ENCODE measurements at regions not wholly inside any gene's neighbourhood (a gene's known extent, or its start where the extent isn't known, plus 50 kb on each side); places are given as distances from the start of the nearest gene placed in this dataset.
"Not testable (repeated sequence)": the region's sequence is repeated elsewhere in the genome, so short reads cannot be mapped to it uniquely, and the experiment has no call there.

GRCh38 chr13:69018173-69018572 is 1089.5 kb upstream of the ATXN8OS start:
- H3K9me3 ChIP-seq (ENCODE audit: control insufficient read depth, low read length); H3K27me3 ChIP-seq (ENCODE audit: control insufficient read depth in 1 of 2, insufficient read depth in 2 of 2, low read length in 1 of 2); H3K27ac ChIP-seq (ENCODE audit: low read depth in 1 of 2, low read length in 2 of 2); ATAC-seq (ENCODE audit: low FRiP score); DNase-seq; H3K4me3 ChIP-seq (ENCODE audit: low read length in 2 of 2); H3K36me3 ChIP-seq (ENCODE audit: control insufficient read depth in 1 of 2, insufficient read depth in 2 of 2, low read length in 1 of 2); intact Hi-C loops (cut with DNase I); H3K4me1 ChIP-seq (ENCODE audit: control insufficient read depth in 1 of 2, insufficient read depth in 2 of 2, low read length in 2 of 2): not testable (repeated sequence)
- WGBS, 2 donors = 84% methylated on average over 9 of the region's 9 CpGs

GRCh38 chr13:69010789-69011188 is 1096.8 kb upstream of the ATXN8OS start:
- ATAC-seq (ENCODE audit: low FRiP score) (no peak), DNase-seq (no peak)
- Histone ChIP-seq H3K36me3 (ENCODE audit: control insufficient read depth in 1 of 2, insufficient read depth in 2 of 2, low read length in 1 of 2) (no peaks in the 10 kb centered on the region), H3K9me3 (ENCODE audit: control insufficient read depth, low read length) (peaks cover 1% of the 10 kb centered on the region), H3K4me1 (ENCODE audit: control insufficient read depth in 1 of 2, insufficient read depth in 2 of 2, low read length in 2 of 2) (no peaks in the 10 kb centered on the region), H3K27me3 (ENCODE audit: control insufficient read depth in 1 of 2, insufficient read depth in 2 of 2, low read length in 1 of 2) (no peaks in the 10 kb centered on the region), H3K27ac (ENCODE audit: low read depth in 1 of 2, low read length in 2 of 2) (no peak overlapping the region), H3K4me3 (ENCODE audit: low read length in 2 of 2) (no peak overlapping the region)
- intact Hi-C loops (cut with DNase I) = no loop called here
- WGBS, 2 donors = 87 to 92% methylated on average over 3 of the region's 3 CpGs

- intact Hi-C loops (cut with DNase I) = no loop called here
These were observed 1099.1 kb upstream of the ATXN8OS start for GRCh38 chr13:69008499-69008898.

GRCh38 chr13:68998056-68998455 is 1109.6 kb upstream of the ATXN8OS start:
- intact Hi-C loops (cut with DNase I) = no loop called here
- 80 to 82% methylated on average over 1 of the region's 1 CpG for WGBS, 2 donors
- Histone ChIP-seq H3K27ac (ENCODE audit: low read depth in 1 of 2, low read length in 2 of 2) (no peak overlapping the region), H3K9me3 (ENCODE audit: control insufficient read depth, low read length) (no peaks in the 10 kb centered on the region), H3K36me3 (ENCODE audit: control insufficient read depth in 1 of 2, insufficient read depth in 2 of 2, low read length in 1 of 2) (no peaks in the 10 kb centered on the region), H3K4me1 (ENCODE audit: control insufficient read depth in 1 of 2, insufficient read depth in 2 of 2, low read length in 2 of 2) (no peaks in the 10 kb centered on the region), H3K4me3 (ENCODE audit: low read length in 2 of 2) (no peak overlapping the region), H3K27me3 (ENCODE audit: control insufficient read depth in 1 of 2, insufficient read depth in 2 of 2, low read length in 1 of 2) (no peaks in the 10 kb centered on the region)
- DNase-seq (no peak), ATAC-seq (ENCODE audit: low FRiP score) (no peak)

More at GRCh38 chr13:69008499-69008898, 1099.1 kb upstream of the ATXN8OS start:
- 74% methylated on average over 5 of the region's 5 CpGs for WGBS, 2 donors
- Histone ChIP-seq H3K27ac (ENCODE audit: low read depth in 1 of 2, low read length in 2 of 2) (no peak overlapping the region), H3K4me1 (ENCODE audit: control insufficient read depth in 1 of 2, insufficient read depth in 2 of 2, low read length in 2 of 2) (no peaks in the 10 kb centered on the region), H3K36me3 (ENCODE audit: control insufficient read depth in 1 of 2, insufficient read depth in 2 of 2, low read length in 1 of 2) (no peaks in the 10 kb centered on the region), H3K27me3 (ENCODE audit: control insufficient read depth in 1 of 2, insufficient read depth in 2 of 2, low read length in 1 of 2) (no peaks in the 10 kb centered on the region), H3K4me3 (ENCODE audit: low read length in 2 of 2) (no peak overlapping the region), H3K9me3 (ENCODE audit: control insufficient read depth, low read length) (peaks cover 1% of the 10 kb centered on the region)
- DNase-seq = no peak
- ATAC-seq (ENCODE audit: low FRiP score) = no peak

GRCh38 chr13:68996668-68997025 is 1111.0 kb upstream of the ATXN8OS start:
- Histone ChIP-seq H3K27ac (ENCODE audit: low read depth in 1 of 2, low read length in 2 of 2) (no peak overlapping the region), H3K27me3 (ENCODE audit: control insufficient read depth in 1 of 2, insufficient read depth in 2 of 2, low read length in 1 of 2) (no peaks in the 10 kb centered on the region), H3K4me1 (ENCODE audit: control insufficient read depth in 1 of 2, insufficient read depth in 2 of 2, low read length in 2 of 2) (no peaks in the 10 kb centered on the region), H3K4me3 (ENCODE audit: low read length in 2 of 2) (no peak overlapping the region), H3K36me3 (ENCODE audit: control insufficient read depth in 1 of 2, insufficient read depth in 2 of 2, low read length in 1 of 2) (no peaks in the 10 kb centered on the region), H3K9me3 (ENCODE audit: control insufficient read depth, low read length) (no peaks in the 10 kb centered on the region)
- no peak for ATAC-seq (ENCODE audit: low FRiP score)
- intact Hi-C loops (cut with DNase I) = no loop called here
- no peak for DNase-seq

GRCh38 chr13:68995972-68996667 is 1111.5 kb upstream of the ATXN8OS start:
- 42 to 52% methylated on average over 3 of the region's 3 CpGs for WGBS, 2 donors
- DNase-seq = no peak

GRCh38 chr13:68993154-68993553 is 1114.5 kb upstream of the ATXN8OS start:
- Histone ChIP-seq H3K36me3 (ENCODE audit: control insufficient read depth in 1 of 2, insufficient read depth in 2 of 2, low read length in 1 of 2) (no peaks in the 10 kb centered on the region), H3K4me1 (ENCODE audit: control insufficient read depth in 1 of 2, insufficient read depth in 2 of 2, low read length in 2 of 2) (no peaks in the 10 kb centered on the region), H3K27ac (ENCODE audit: low read depth in 1 of 2, low read length in 2 of 2) (no peak overlapping the region), H3K27me3 (ENCODE audit: control insufficient read depth in 1 of 2, insufficient read depth in 2 of 2, low read length in 1 of 2) (no peaks in the 10 kb centered on the region), H3K4me3 (ENCODE audit: low read length in 2 of 2) (no peak overlapping the region), H3K9me3 (ENCODE audit: control insufficient read depth, low read length) (no peaks in the 10 kb centered on the region)
- WGBS, 2 donors = 82 to 84% methylated on average over 3 of the region's 3 CpGs
- ATAC-seq (ENCODE audit: low FRiP score) (no peak), DNase-seq (no peak)
- intact Hi-C loops (cut with DNase I) = no loop called here

More at GRCh38 chr13:68995972-68996667, 1111.5 kb upstream of the ATXN8OS start:
- Histone ChIP-seq H3K4me1 (ENCODE audit: control insufficient read depth in 1 of 2, insufficient read depth in 2 of 2, low read length in 2 of 2) (no peaks in the 10 kb centered on the region), H3K36me3 (ENCODE audit: control insufficient read depth in 1 of 2, insufficient read depth in 2 of 2, low read length in 1 of 2) (no peaks in the 10 kb centered on the region), H3K27me3 (ENCODE audit: control insufficient read depth in 1 of 2, insufficient read depth in 2 of 2, low read length in 1 of 2) (no peaks in the 10 kb centered on the region), H3K4me3 (ENCODE audit: low read length in 2 of 2) (no peak overlapping the region), H3K27ac (ENCODE audit: low read depth in 1 of 2, low read length in 2 of 2) (no peak overlapping the region), H3K9me3 (ENCODE audit: control insufficient read depth, low read length) (no peaks in the 10 kb centered on the region)
- intact Hi-C loops (cut with DNase I) = no loop called here
- ATAC-seq (ENCODE audit: low FRiP score) = no peak

GRCh38 chr13:68988176-68988575 is 1119.5 kb upstream of the ATXN8OS start:
- ATAC-seq (ENCODE audit: low FRiP score) (no peak), DNase-seq (peak in 1 of 2 donors; percentile 70)
- Histone ChIP-seq H3K27ac (ENCODE audit: low read depth in 1 of 2, low read length in 2 of 2) (no peak overlapping the region), H3K27me3 (ENCODE audit: control insufficient read depth in 1 of 2, insufficient read depth in 2 of 2, low read length in 1 of 2) (no peaks in the 10 kb centered on the region), H3K4me1 (ENCODE audit: control insufficient read depth in 1 of 2, insufficient read depth in 2 of 2, low read length in 2 of 2) (no peaks in the 10 kb centered on the region), H3K9me3 (ENCODE audit: control insufficient read depth, low read length) (no peaks in the 10 kb centered on the region), H3K4me3 (ENCODE audit: low read length in 2 of 2) (no peak overlapping the region), H3K36me3 (ENCODE audit: control insufficient read depth in 1 of 2, insufficient read depth in 2 of 2, low read length in 1 of 2) (no peaks in the 10 kb centered on the region)
- WGBS, 2 donors = 86 to 88% methylated on average over 11 of the region's 11 CpGs
- intact Hi-C loops (cut with DNase I) = no loop called here

- H3K27ac ChIP-seq (ENCODE audit: low read depth in 1 of 2, low read length in 2 of 2) = no peak overlapping the region
- intact Hi-C loops (cut with DNase I) = no loop called here
- H3K36me3 ChIP-seq (ENCODE audit: control insufficient read depth in 1 of 2, insufficient read depth in 2 of 2, low read length in 1 of 2) = no peaks in the 10 kb centered on the region
- H3K4me3 ChIP-seq (ENCODE audit: low read length in 2 of 2) = no peak overlapping the region
- H3K27me3 ChIP-seq (ENCODE audit: control insufficient read depth in 1 of 2, insufficient read depth in 2 of 2, low read length in 1 of 2) = no peaks in the 10 kb centered on the region
- no peaks in the 10 kb centered on the region for H3K9me3 ChIP-seq (ENCODE audit: control insufficient read depth, low read length)
- 91 to 93% methylated on average over 13 of the region's 13 CpGs for WGBS, 2 donors
- DNase-seq (peak in 1 of 2 donors; percentile 42), ATAC-seq (ENCODE audit: low FRiP score) (no peak)
- no peaks in the 10 kb centered on the region for H3K4me1 ChIP-seq (ENCODE audit: control insufficient read depth in 1 of 2, insufficient read depth in 2 of 2, low read length in 2 of 2)
These were observed 1120.0 kb upstream of the ATXN8OS start for GRCh38 chr13:68987585-68987984.

All from aorta (tissue), 5 donors.